AG04449 (cell line): ENCODE measurements at regions not wholly inside any gene's neighbourhood (a gene's known extent, or its start where the extent isn't known, plus 50 kb on each side); places are given as distances from the start of the nearest gene placed in this dataset.

ENCODE experiments used
- CTCF ChIA-PET: fragments of 350-600 bp; formaldehyde crosslinking; extraction: SDS; loops from one replicate; lab custom pipeline; 2021; ENCODE audit warnings: antibody characterized with exemption; lab: Yijun Ruan, JAX
- POLR2A ChIA-PET: fragments of 400-600, 350-600 bp; formaldehyde crosslinking; extraction: SDS; loops from one replicate; lab custom pipeline; 2020; ENCODE audit warnings: antibody characterized with exemption, inconsistent platforms; lab: Yijun Ruan, JAX
- DNase-seq: peaks from one replicate; pipeline ENCODE4 v3.0.0-alpha.2; 2010; ENCODE audit warnings: low read depth, low spot score
- H3K4me3 ChIP-seq: 2 replicates; pipeline ENCODE4 v1.5.1; 2011; ENCODE audit warnings: low read depth, mild to moderate bottlenecking, control low read depth, low read length
- CTCF ChIP-seq: IDR thresholded peaks from one replicate; pipeline ENCODE4 v1.5.1; 2011; ENCODE audit warnings: mild to moderate bottlenecking, moderate library complexity, low read length, control low read depth, inconsistent platforms; ENCODE audit not compliant: insufficient read depth; ENCODE audit errors: missing control alignments

GRCh38 chr1:18045203-18045602, 62.4 kb upstream of the IGSF21 start:
- DNase-seq = no peak
- POLR2A ChIA-PET = no interaction called here
- no peak overlapping the region for H3K4me3 ChIP-seq
- TF ChIP-seq CTCF = no peak
- CTCF ChIA-PET = no interaction called here

DNA sequence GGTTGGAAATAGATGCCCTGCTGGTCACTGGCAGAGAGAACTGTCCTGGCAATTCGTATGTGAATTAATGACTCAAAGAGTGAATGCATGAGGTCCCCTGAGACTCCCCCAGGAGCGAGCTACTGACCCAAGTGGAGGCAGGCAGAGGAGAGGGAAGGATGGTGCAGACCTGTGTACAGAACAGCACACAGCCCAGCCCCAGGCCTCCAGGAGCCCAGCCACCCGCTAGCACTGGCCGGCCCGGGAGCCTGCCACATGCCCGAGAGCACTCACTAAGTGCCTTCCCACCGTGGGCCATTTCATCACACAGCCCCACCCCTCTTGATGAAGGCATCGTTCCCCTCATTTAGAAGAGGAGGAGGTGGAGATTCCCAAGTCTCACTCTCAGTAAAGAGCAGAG, 62.0 kb upstream of the IGSF21 start:
- H3K4me3 ChIP-seq = no peak overlapping the region
- POLR2A ChIA-PET = no interaction called here
- no peak for TF ChIP-seq CTCF
- DNase-seq = no peak
- CTCF ChIA-PET = no interaction called here

DNA sequence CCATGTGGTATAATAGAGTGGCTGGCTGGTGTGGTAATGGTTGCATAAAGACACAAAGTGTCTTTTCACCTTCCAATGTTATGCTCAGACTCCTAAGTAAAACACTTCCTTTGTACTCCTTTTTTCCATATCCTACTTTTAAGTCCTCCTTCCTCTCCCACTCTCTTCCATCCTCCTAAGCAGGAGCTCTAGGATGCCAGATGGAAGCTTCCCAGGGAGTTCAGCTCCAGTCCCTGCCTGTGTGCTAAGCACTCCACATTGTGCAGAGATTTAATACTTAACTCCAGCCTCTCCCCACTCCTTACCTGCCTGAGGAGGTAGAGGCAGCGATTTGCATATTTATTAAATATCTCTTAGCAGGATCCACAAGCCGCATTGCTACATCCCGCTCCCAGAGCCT, 60.5 kb upstream of the IGSF21 start:
- DNase-seq = no peak
- no peak for TF ChIP-seq CTCF
- H3K4me3 ChIP-seq = no peak overlapping the region
- CTCF ChIA-PET = no interaction called here
- POLR2A ChIA-PET = no interaction called here

DNA sequence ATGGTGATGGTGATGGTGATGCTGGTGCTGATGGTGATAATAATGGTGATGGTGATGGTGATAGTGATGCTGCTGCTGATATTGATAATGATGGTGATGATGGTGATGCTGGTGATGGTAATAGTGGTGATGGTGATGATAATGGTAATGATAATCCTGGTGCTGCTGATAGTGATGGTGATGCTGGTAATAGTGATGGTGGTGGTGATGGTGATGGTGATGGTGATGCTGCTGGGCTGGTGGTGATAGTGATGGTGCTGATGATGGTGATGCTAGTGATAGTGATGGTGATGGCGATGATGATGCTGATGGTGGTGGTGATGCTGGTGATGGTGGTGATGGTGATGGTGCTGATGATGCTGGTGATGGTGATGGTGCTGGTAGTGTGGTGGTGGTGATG, 58.4 kb upstream of the IGSF21 start:
- POLR2A ChIA-PET = no interaction called here
- CTCF ChIA-PET = no interaction called here

GRCh38 chr1:18052671-18053070, 54.9 kb upstream of the IGSF21 start:
- CTCF ChIA-PET = no interaction called here

More for the DNA sequence above, 58.4 kb upstream of the IGSF21 start:
- H3K4me3 ChIP-seq = no peak overlapping the region
- TF ChIP-seq CTCF = no peak
- no peak for DNase-seq

GRCh38 chr1:18055156-18055555, 52.4 kb upstream of the IGSF21 start:
- CTCF ChIA-PET = no interaction called here
- no peak overlapping the region for H3K4me3 ChIP-seq
- TF ChIP-seq CTCF = no peak
- DNase-seq = no peak
- POLR2A ChIA-PET = no interaction called here

More at GRCh38 chr1:18052671-18053070, 54.9 kb upstream of the IGSF21 start:
- no peak for DNase-seq
- POLR2A ChIA-PET = no interaction called here
- H3K4me3 ChIP-seq = no peak overlapping the region
- no peak for TF ChIP-seq CTCF
